Ovary (tissue), 7 donors: ENCODE measurements at regions not wholly inside any gene's neighbourhood (a gene's known extent, or its start where the extent isn't known, plus 50 kb on each side); places are given as distances from the start of the nearest gene placed in this dataset.

ENCODE experiments used
- DNase-seq, 5 donors: peaks; one replicate each; pipeline ENCODE4 v3.0.0-alpha.2; 2019 to 2020
- H3K27ac ChIP-seq, 2 donors: fragments of 200-600 bp; one replicate each; pipeline versions ENCODE4 v1.5.1 to v1.8.0; 2019 to 2022
- H3K27me3 ChIP-seq: fragments of 200-600 bp; one replicate; pipeline ENCODE4 v1.8.0; 2022
- H3K36me3 ChIP-seq: fragments of 200-600 bp; sonication (generic); one replicate; pipeline ENCODE4 v1.5.1; 2019
- H3K4me1 ChIP-seq: one replicate; pipeline ENCODE4 v1.8.1; 2013; ENCODE audit warnings: mild to moderate bottlenecking, moderate library complexity; ENCODE audit not compliant: insufficient read depth
- H3K4me3 ChIP-seq: fragments of 200-600 bp; sonication (generic); one replicate; pipeline ENCODE4 v1.5.1; 2017
- H3K9me3 ChIP-seq, 2 donors: fragments of 200-600 bp in 1 of 2; sonication (generic) in 1 of 2; one replicate each; pipeline versions ENCODE4 v1.5.1 to v1.8.1; 2013 to 2019; ENCODE audit warnings: mild to moderate bottlenecking in 1 of 2, moderate library complexity in 1 of 2
- EP300 ChIP-seq: sonication (generic); formaldehyde crosslinking; IDR thresholded peaks from one replicate; pipeline ENCODE4 v1.6.1; 2017; ENCODE audit warnings: antibody characterized with exemption
- POLR2A ChIP-seq: fragments of 450-650 bp; IDR thresholded peaks from one replicate; pipeline ENCODE4 v1.6.1; 2017; ENCODE audit warnings: antibody characterized with exemption, mild to moderate bottlenecking, moderate library complexity
- WGBS, 3 donors: extraction: QIAGEN DNeasy Blood & Tissue Kit in 1 of 3; methylation state at CpG; one replicate each; pipeline versions ENCODE4 v1.1.5 to v1.1.7; 2013 to 2017; 5-methylcytosine and 5-hydroxymethylcytosine counted together
- intact Hi-C, 4 donors: fragments of 100-400 bp; cut with DNase I; formaldehyde crosslinking; loops; one replicate each; pipeline versions ENCODE4 v1.11.0 to v1.15.1; 2022 to 2023
- TF ChIP-seq, protein P1 (sequence below), 3 donors: fragments of 450-650 bp in 2 of 3; fragments of 200-600 bp in 1 of 3; IDR thresholded peaks; one replicate each; pipeline versions ENCODE4 v1.5.1 to v1.8.0; 2016 to 2022; ENCODE audit warnings: antibody characterized with exemption in 3 of 3, mild to moderate bottlenecking in 1 of 3
- donor health status: DM: no; HTN: no; CAD: no; lungs with moderate emphysema.
- donor health status: DM: no; HTN: no; CAD: no.
- donor health status: Bipolar disorder and iron deficiency.
- donor health status: DM: no; HTN: no; CAD: no.
- donor health status: DM: yes; HTN: yes; CAD: no.

DNA sequence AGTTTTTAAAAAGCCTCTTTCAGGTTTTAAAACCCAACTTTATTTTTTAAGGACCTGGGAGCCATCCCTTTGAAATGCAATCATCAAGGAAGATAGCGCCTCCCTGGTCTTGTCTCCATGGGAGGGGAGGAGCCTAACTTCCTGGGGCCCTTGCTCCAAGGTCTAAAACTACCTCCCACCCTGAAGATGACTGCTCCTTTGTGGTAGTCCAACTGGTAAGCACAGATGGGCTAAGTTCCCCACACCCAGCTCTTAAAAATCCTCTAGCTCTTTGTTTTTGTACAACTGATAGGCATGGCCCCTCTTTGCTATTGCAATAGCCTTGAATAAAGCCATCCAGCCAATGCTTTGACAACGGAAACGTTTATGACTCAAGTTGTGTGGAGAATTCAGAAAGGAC is 716.8 kb downstream of the CBLN2 start:
- no peak for DNase-seq
- Histone ChIP-seq H3K27me3 (no peaks in the 10 kb centered on the region), H3K36me3 (no peaks in the 10 kb centered on the region), H3K9me3 (no peaks in the 10 kb centered on the region), H3K4me3 (no peak overlapping the region), H3K27ac (no peak overlapping the region), H3K4me1 (no peaks in the 10 kb centered on the region)
- TF ChIP-seq, protein P1, sequence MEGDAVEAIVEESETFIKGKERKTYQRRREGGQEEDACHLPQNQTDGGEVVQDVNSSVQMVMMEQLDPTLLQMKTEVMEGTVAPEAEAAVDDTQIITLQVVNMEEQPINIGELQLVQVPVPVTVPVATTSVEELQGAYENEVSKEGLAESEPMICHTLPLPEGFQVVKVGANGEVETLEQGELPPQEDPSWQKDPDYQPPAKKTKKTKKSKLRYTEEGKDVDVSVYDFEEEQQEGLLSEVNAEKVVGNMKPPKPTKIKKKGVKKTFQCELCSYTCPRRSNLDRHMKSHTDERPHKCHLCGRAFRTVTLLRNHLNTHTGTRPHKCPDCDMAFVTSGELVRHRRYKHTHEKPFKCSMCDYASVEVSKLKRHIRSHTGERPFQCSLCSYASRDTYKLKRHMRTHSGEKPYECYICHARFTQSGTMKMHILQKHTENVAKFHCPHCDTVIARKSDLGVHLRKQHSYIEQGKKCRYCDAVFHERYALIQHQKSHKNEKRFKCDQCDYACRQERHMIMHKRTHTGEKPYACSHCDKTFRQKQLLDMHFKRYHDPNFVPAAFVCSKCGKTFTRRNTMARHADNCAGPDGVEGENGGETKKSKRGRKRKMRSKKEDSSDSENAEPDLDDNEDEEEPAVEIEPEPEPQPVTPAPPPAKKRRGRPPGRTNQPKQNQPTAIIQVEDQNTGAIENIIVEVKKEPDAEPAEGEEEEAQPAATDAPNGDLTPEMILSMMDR (IDR thresholded peaks at IDR 0.05) = no peak
- TF ChIP-seq POLR2A (no peak), EP300 (no peak)
- intact Hi-C loops = no loop called here
- 76 to 87% (median 81%) methylated on average over 3 of the region's 3 CpGs for WGBS, 3 donors

DNA sequence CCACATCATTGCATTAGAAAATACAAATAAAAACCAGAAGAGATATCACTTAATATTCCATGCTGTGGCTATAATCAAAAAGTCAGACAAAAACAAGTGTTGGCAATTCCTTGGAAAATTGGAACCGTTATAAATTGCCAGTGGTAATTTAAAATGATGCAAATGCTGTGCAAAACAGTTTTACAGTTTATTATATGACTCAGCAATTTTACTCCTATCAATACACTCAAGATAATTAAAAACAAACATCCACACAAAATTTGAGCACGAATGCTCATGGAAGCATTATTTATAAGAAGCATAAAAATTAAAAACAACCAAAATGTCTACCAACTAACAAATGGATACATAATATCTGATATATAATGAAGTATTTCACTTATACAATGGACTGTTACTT is 728.8 kb downstream of the CBLN2 start:
- intact Hi-C loops = no loop called here
- TF ChIP-seq POLR2A (no peak), EP300 (no peak)
- TF ChIP-seq, protein P1 (IDR thresholded peaks at IDR 0.05) = no peak
- 47 to 74% (median 55%) methylated on average over 2 of the region's 2 CpGs for WGBS, 3 donors

DNA sequence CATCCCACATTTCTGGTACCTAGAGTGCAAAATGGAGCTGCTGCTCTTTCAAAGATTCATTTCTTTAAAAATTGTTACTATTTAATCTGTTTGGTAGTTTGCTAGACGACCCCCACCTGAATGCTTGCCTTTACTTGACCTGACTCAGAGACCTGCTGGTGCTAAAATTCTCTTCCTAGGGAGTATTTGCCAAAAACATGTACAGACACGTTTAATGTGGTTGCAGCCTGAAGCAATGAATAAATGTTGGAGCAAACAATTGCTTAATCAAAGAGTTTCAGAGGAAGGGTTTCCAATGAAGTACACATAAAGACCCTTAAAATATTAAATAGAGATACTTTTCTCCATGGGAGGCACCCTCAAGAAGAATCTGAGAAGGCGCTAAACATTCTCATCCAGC is 734.4 kb downstream of the CBLN2 start:
- DNase-seq = no peak
- Histone ChIP-seq H3K36me3 (no peaks in the 10 kb centered on the region), H3K27me3 (no peaks in the 10 kb centered on the region), H3K4me3 (no peak overlapping the region), H3K4me1 (no peaks in the 10 kb centered on the region), H3K9me3 (no peaks in the 10 kb centered on the region), H3K27ac (no peak overlapping the region)
- WGBS, 3 donors = 42 to 46% (median 44%) methylated on average over 3 of the region's 3 CpGs
- TF ChIP-seq EP300 = no peak
- TF ChIP-seq, protein P1 (IDR thresholded peaks at IDR 0.05) = no peak
- TF ChIP-seq POLR2A = no peak
- intact Hi-C loops = loop anchor here in 1 of 4 donors (10.0 kb wide), 1 partner anchor 195 kb away; no protein-coding TSS in a partner anchor

More for the DNA sequence above, 728.8 kb downstream of the CBLN2 start:
- Histone ChIP-seq H3K27me3 (no peaks in the 10 kb centered on the region), H3K4me3 (no peak overlapping the region), H3K4me1 (no peaks in the 10 kb centered on the region), H3K9me3 (no peaks in the 10 kb centered on the region), H3K36me3 (no peaks in the 10 kb centered on the region), H3K27ac (no peak overlapping the region)
- no peak for DNase-seq

DNA sequence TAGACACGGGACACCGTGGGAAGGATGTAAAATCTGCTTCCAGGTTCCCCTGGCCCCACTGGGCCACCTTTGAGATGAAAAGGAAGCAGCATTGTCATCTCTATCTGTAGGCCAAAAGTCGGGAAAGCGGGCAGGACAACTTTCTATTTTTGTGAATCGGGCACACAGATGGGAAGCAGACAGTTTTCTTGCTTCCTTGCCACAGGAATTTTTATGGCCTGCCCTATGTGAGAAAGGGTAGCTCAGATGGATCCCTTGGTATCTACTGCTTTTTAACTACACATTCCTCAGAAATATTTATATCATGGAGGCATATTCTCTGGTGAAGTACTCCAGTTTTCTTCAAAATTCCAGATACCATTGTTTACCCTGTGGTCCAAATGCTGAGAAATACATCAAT is 735.5 kb downstream of the CBLN2 start:
- no peak for DNase-seq
- intact Hi-C loops = loop anchor here in 1 of 4 donors (10.0 kb wide), 1 partner anchor 196 kb away; no protein-coding TSS in a partner anchor
- Histone ChIP-seq H3K4me1 (no peaks in the 10 kb centered on the region), H3K27ac (no peak overlapping the region), H3K4me3 (no peak overlapping the region), H3K9me3 (no peaks in the 10 kb centered on the region), H3K27me3 (no peaks in the 10 kb centered on the region), H3K36me3 (no peaks in the 10 kb centered on the region)
- no peak for TF ChIP-seq EP300
- TF ChIP-seq POLR2A = no peak
- TF ChIP-seq, protein P1 (IDR thresholded peaks at IDR 0.05) = no peak
- WGBS, 3 donors = 65 to 75% (median 72%) methylated on average over 5 of the region's 5 CpGs
